GM19452 (cell line): ENCODE measurements at regions not wholly inside any gene's neighbourhood (a gene's known extent, or its start where the extent isn't known, plus 50 kb on each side); places are given as distances from the start of the nearest gene placed in this dataset.
"Not testable (repeated sequence)": the region's sequence is repeated elsewhere in the genome, so short reads cannot be mapped to it uniquely, and the experiment has no call there.

ENCODE experiments used
- ATAC-seq: cut with Tn5 transposase; IDR thresholded peaks from one replicate; pipeline ENCODE4 v1.9.1; 2021; ENCODE audit not compliant: unreplicated experiment

- no peak for ATAC-seq
Measured at GRCh38 chr11:82080160-82080559, 653.5 kb downstream of the FAM181B start.

DNA sequence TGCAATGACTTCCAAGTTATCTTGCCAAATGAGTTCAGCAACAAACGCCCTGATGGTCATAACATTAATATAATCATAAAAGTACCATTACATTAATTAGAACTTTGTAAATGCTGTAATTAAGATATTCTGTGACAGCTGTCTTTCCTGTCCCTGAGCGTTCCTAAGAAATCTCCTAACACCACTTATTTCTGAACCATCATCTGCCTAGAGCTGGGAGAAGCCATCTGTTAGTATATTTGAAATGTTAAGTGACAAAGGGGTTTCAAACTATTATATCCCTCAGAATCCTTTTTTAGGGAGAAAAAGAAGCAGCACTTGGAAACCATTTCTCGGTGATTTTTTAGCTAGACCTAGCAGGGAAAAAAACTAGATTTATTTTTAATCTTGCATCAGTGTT lies 657.5 kb downstream of the FAM181B start:
- no peak for ATAC-seq

DNA sequence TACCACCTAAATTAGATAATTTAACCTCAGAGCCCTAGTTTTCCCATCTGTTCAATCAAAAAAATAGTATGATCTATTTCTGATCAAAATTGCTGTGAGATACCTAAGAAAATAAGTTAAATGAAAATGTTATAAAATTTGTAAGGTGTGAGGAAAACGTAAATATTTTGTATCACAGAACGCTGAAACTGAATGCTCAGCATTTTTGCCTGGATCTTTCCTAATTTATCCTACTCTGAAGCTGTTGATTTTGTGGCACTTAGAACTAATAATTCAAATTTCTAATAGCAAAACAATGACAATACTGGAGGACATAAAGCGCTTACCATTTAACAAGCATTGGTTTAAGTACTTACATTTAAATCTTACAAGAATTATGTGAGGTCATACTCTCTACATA lies 674.2 kb downstream of the FAM181B start:
- no peak for ATAC-seq

GRCh38 chr11:82056450-82056849 lies 677.2 kb downstream of the FAM181B start:
- ATAC-seq: no peak

- no peak for ATAC-seq
Measured at GRCh38 chr11:82049199-82049598, 684.5 kb downstream of the FAM181B start.

DNA sequence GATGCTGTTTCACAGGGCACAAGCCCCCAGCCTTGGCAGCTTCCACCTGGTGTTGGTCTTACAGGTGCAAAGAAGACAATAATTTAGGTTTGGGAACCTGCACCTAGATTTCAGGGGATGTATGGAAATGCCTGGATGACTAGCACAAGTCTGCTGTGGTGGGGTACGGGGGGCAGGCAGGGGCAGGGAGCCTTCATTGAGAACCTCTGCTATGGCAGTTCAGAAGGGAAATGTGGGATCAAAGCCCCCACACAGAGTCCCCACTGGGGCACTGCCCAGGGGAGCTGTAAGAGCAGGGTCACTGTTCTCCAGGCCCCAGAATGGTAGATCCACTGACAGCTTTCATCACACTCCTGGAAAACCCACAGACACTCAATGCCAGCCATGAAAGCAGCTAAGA lies 686.5 kb downstream of the FAM181B start:
- ATAC-seq: no peak

DNA sequence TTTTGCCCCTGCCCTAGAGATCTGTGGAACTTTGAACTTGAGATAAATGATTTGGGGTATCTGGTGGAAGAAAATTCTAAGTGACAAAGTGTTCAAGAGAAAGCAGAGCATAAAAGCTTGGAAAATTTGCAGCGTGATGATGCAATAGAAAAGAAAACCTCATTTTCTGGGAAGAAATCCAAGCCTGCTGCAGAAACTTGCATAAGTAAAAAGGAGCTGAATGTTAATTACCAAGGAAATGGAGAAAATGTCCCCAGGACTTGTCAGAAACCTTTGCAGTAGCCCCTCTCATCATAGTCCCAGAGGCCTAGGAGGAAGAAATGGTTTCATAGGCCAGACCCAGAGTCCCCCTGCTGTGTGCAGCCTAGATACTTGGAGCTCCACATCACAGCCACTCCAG lies 686.9 kb downstream of the FAM181B start:
- no peak for ATAC-seq

- no peak for ATAC-seq
Measured at GRCh38 chr11:82045748-82046457, 687.8 kb downstream of the FAM181B start.

- no peak for ATAC-seq
Measured at GRCh38 chr11:82043316-82043715, 690.3 kb downstream of the FAM181B start.

DNA sequence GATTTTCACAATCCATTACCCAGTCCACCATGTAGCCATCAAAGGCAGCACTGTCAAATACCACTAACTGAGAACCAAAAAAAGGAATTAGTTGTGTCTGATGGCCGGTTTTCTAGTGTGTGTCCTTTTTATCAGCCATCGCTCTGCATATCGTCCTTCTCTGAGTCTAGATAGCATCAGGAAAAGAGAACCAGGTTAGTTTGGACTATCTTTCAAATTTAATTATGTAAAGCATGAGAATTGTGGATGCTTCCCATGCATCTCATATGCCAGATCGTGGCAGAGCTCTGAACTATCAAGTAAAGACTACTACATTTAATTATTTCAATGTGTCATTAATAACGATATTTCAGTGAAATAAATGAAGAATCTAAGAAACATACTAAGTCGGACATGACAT lies 691.9 kb downstream of the FAM181B start:
- ATAC-seq: no peak

DNA sequence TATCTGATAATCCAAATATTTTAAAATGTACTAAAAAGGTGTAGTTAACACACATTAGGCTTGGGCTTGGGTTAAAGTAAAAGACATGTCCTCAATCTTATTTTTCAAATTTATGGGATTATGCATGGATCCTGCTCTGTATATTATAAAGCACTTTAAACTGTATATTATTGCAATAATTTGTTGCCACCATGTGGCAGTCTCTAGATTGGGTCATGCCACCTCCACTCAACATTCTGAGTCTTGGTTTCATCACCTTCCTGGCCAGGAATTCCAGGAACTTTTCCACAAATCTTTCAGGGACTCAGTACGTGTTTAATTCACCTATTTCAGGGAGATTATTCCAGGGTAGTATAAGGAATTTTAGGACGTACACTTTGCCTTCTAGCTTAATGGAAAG lies 695.5 kb downstream of the FAM181B start:
- ATAC-seq: no peak

DNA sequence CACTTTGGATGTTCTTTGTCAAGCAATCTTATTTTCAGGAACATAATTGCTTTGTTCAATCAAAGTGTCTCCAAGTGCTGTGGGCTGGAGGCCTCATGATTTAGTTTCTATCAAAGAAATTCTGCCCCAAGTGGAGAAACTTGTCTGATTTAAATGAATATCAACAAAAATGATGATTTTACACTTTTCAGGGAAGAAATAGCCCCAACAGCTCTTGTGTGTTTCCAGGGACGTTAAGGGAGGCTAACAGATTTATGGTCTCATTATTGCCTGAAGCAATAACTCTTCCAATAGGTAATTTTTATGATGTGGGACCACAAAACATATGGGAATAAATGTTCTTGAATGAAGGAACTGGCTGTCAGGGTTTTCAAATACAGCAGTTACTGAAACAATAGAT lies 699.1 kb downstream of the FAM181B start:
- no peak for ATAC-seq

DNA sequence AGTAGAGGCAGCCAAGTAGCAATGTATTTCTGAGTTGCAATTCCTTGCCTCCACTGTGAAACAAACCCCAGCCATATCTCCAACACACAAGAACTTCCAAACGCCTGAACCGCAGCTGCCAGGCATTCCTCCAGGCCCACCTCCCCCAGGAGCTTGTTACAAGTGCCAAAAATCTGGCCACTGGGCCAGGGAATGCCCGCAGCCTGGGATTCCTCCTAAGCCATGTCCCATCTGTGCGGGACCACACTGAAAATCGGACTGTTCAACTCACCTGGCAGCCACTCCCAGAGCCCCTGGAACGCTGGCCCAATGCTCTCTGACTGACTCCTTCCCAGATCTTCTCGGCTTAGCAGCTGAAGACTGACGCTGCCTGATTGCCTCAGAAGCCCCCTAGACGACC lies 706.3 kb downstream of the FAM181B start:
- ATAC-seq: not testable (repeated sequence)

DNA sequence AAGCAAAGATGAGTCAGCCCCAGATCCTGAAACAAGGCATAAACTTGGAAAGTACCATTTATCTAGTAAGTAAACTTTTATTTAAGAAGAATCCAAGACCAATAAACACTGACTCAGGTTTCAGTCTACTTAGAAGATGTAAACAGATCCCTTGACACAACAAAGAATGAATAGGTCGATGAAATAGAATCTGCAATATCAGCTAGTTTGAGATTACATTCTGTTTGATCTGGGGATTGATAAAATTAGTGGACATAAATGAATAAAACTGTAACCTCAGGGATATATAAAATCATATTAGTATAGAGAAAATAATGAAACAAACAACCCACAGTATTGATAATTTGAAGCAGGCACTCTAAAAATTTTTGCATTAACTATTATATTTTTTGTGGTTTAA lies 708.9 kb downstream of the FAM181B start:
- ATAC-seq: no peak

DNA sequence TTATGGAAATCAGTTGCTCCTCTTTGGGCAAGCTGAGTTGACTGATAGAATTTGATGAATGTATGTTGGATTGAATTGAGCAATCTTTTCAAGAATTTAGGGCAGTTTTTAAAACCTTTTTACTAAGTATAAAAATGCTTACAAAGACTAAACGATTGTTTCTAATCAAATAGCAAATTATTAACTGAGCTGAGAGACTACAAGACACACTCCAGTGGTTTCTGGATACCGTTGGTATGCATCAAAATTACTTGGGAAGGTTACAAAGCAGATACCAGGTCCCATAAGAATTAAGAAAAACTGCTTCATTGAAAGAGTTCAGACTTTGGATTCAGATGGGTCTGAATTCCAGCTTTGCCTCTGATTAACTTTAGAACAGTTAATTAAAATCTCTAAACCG lies 721.4 kb downstream of the FAM181B start:
- ATAC-seq: no peak

- ATAC-seq: no peak
Measured at GRCh38 chr11:82009133-82009532, 724.5 kb downstream of the FAM181B start.

DNA sequence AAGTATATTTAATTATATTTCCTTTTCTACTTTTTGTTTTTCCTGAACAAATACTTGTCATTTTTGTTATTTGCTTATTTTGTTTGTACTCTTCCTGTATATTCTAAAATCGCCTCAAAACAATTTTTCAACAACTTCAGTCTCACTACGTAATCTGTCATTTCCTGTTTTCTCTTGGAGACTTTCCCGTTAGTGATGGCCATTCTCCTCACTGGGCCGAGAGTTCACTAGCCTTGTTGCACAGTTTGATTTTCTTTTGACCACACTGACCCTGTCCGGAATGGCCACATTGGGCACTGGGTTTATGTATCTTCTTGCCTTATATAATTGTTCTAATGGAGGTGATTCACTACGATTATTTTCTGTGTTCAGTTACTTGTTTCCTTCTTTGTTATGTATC lies 726.1 kb downstream of the FAM181B start:
- ATAC-seq: no peak

DNA sequence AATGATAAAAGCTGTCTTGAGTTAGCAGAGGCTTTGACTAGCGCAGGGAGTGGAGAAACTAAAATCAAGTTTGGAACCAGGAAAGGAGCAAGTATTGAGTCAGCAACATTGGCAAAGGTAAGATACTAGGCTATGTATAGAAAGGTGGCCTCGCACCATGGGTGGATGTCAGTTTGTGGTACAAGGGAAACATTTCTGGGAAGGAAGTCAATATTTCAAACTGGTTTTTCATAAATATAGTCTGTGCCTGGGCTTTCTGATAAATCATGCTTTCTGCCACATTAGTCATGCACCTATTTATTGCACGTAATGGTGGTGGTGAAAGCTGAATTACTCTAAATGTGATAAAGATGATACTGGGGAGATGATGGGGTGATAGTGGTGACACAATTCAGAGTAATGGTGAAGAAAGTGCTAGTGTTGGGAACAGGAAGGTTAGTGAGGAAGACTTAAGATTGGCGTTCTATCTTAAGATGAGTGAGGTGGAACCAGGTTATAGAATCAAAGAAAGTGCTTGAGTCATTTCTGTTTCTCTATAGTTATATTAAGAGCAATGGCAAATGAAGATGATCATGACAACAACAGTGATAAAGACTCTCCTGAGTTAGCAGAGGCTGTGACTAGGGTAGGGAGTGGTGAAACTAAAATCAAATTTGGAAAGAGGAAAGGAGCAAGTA lies 729.0 kb downstream of the FAM181B start:
- no peak for ATAC-seq

GRCh38 chr11:82003671-82004515 lies 729.8 kb downstream of the FAM181B start:
- ATAC-seq: no peak

DNA sequence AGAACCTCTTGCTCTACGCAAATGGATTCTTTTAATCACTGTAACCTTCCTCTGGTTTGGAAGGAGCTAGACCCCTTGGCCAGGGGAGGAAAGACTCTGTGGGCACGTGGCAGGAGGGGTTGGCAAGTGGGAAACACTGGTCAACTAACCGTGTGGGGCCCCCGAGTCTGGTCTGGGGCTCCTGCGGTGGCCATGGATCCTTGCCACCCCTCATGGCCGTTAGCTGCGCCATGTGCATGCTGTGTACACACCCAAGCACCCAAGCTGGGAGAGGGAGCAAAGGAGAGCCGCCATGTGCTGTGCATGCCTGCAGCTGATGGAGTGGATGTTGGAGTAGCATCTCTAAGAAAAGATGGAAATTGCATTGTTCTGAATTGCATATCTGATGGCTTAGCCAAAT lies 730.6 kb downstream of the FAM181B start:
- no peak for ATAC-seq

DNA sequence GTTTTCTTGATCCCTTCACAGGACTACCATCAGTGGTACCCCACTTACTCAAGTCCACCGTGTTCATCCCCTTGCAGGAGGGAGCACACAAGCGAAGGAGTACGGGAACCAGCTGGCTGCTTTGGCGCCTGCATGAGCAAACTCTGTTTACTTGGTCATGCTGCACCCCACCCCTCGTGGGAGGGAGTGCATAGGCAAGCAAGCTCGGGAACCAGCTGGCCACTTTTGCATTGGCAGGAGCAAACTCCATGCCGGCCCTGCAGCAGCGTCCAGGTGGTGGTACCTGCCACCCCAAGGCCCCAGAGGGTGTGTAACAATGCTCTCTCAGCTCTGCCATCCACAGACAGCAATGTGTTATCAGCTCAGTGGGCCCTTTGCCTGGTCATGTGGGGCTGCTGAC lies 737.8 kb downstream of the FAM181B start:
- no peak for ATAC-seq

DNA sequence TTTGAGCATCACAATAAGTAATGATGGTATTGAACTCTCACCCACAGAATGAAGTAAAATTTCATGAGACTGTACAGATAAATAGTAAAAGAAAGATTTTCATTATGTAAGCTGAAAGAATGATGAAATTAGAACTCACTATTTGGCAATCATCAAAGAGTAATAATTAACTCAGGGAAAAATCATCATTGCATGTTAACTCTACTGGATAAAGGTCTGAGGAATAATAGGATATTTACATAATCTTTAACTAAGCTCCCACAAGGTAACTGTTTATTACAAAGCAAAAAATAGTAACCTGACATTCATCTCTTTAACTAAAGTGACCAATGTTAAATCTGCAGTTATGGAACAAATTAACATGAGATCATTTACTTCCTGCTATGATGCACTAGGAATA lies 739.9 kb downstream of the FAM181B start:
- ATAC-seq: no peak
